ENCODE measurements at regions not wholly inside any gene's neighbourhood (a gene's known extent, or its start where the extent isn't known, plus 50 kb on each side); places are given as distances from the start of the nearest gene placed in this dataset.
"Not testable (repeated sequence)": the region's sequence is repeated elsewhere in the genome, so short reads cannot be mapped to it uniquely, and the experiment has no call there.

DNA sequence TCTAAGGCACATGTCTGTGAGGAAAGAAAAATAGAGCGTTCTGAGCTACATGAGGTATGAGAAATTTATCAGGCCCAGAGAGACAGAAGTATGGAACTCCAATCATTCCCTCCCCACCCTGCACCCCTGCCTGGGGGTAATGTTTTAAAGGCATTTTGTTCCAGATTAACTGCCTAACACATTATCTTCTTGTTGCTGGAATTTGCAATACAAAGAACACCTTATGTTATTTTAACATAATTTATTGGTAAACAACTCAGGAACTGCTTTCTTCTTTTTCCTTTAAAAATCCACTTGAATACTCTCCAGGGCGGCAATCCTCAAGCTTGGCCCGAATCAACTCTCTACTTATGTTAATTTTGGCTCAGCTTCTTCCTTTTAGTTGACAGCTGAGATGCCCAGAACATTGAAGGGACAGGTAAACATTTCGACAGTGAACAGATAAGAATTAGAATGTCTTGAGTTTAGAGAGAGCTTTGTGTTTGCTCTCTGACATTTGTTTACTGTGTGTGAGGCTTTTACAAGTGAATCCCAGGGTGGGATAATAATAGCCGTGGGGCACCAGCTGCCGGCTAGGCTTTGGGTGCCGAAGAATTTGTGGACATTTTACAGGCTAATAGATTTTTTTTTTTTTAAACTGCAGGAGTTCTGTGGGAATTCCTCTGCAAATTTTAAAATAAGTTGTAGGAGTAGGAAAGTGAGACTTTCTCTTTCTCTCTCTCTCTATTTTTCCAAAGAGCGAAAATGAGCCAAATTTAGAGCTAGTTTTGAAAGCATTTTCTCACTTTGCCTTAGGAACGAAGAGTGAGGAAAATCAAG, 96.4 kb upstream of the TAF11L2 start:
- no peak for DNase-seq

DNA sequence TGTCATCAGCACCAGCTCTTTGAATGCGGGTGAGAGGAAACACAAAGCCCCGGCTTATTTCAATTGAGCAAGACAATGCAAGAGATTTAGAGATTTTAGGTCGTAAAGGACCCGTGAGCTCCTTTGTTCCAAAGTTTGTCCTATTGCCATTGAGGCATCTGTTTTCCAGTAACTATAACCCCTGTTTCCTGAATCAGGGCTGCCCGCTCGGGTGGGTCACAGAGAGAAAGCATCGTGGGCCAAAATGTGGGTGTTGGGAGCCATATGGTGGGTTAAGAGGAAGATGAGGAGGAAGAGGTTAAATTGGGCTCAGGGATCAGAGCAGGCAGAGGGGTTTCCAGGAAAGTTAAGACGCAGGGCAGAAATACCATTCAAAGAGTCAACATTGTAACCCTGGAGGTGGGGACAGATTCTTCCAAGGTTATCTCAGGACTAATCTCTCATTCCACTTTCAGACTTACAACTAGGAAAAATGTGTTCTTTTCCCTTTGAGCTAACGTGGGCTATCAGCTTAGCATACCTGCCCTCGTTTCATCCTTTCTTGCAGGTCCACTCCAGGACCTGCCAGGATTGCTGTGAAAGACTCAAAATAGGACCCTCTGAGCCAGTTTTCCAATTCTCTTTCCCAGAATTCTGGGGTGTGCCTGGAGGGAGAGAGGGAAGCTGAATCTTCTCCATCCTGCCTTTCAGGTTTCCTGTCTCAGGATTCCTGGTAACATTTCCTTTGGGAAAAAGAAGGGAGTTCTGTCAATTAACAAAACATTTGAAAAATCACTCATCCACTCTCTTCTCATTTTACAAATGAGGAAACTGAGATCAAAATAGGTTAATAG, 95.5 kb upstream of the TAF11L2 start:
- DNase-seq, result no peak

- no peak for DNase-seq
These were observed 94.1 kb upstream of the TAF11L2 start for GRCh38 chr5:17403695-17404490.

GRCh38 chr5:17405976-17406375, 92.1 kb upstream of the TAF11L2 start:
- no peak for DNase-seq

DNA sequence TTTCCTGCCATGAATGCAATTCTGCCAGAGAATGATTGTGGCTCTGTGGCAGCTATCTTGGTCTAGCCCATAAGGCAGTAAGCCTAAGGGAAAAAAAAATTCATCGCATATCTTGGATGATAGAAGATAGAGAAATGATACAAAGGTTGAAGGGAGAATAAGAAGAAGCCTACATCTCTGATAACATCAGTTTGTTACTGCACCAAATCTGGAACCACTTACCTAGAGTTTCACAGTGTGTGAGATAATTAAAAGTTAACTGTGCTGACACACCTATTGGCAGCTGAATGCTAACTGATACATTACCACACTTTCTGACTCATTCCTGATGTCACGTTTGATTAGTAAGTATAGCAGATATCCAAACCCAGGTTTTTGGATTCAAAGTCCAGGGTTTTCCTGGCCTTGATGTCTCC, 91.6 kb upstream of the TAF11L2 start:
- no peak for DNase-seq

- no peak for DNase-seq
These were observed 86.3 kb upstream of the TAF11L2 start for GRCh38 chr5:17411436-17412402.

- no peak for DNase-seq
These were observed 85.0 kb upstream of the TAF11L2 start for GRCh38 chr5:17412760-17413671.

GRCh38 chr5:17413691-17414090, 84.3 kb upstream of the TAF11L2 start:
- DNase-seq, result no peak

DNA sequence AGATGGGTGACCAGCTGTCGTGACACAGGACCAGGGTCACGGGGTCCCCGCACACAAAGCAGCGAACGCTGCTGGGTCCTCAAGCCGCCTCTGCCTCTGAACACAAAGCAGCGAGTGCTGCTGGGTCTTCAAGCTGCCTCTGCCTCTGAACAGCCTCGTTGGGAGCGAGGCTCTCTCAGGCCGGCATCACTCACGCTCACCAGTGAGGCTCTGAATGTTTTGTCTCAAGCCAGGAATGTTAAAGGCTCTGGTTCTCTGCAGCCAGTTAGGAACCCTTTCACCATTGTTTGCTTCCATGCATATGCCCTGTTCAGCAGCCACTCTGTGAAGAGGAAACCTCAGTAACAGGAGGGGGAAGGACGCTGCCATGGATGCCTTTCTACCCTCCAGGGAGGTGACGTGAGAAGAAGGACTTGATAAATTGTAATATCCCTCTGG, 82.7 kb upstream of the TAF11L2 start:
- no peak for DNase-seq

- DNase-seq, result not testable (repeated sequence)
These were observed 81.7 kb upstream of the TAF11L2 start for GRCh38 chr5:17416374-17416773.

GRCh38 chr5:17424674-17425073, 73.4 kb upstream of the TAF11L2 start:
- DNase-seq, result no peak

- no peak for DNase-seq
These were observed 72.5 kb upstream of the TAF11L2 start for GRCh38 chr5:17425385-17426070.

GRCh38 chr5:17426104-17426749, 71.8 kb upstream of the TAF11L2 start:
- DNase-seq, result no peak

- no peak for DNase-seq
These were observed 69.7 kb upstream of the TAF11L2 start for GRCh38 chr5:17428176-17428800.

DNA sequence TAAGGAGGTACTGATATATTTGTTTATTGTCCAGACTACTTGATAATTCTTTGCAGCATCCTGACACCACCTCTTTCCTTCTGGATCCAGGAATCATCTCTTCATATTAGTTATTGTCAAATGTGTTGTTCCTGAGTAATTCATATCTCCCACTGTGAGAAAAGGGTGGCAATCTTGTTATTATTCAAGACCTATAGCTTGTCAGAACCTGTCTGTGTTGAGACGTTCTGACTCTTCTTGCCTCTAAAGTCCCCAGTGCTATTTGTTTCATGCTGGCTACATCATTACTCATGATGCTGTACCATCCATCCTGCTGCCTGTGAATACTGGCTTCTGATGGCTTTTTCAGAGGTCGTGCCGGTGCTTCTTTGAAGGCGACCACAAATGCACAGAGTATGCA, 68.7 kb upstream of the TAF11L2 start:
- DNase-seq, result no peak

DNA sequence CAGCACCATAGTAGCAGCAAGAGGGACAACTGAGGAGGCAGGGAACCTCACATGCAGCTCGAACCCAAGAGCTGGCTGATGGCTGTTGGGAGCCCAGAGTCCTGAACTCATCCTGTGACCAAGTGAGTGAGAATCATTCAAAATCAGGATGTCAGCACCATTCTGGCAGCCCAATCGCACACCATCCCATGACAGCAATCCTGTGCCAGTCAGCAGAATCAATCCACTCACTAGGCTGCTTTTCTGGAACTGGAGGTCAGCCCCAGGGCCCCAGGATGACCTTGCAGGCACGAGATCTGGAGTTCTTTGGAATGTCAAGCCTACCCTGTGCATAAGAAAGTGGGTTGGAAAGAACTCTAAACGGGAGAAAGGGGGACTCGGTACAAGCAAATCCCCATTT, 67.8 kb upstream of the TAF11L2 start:
- no peak for DNase-seq

DNA sequence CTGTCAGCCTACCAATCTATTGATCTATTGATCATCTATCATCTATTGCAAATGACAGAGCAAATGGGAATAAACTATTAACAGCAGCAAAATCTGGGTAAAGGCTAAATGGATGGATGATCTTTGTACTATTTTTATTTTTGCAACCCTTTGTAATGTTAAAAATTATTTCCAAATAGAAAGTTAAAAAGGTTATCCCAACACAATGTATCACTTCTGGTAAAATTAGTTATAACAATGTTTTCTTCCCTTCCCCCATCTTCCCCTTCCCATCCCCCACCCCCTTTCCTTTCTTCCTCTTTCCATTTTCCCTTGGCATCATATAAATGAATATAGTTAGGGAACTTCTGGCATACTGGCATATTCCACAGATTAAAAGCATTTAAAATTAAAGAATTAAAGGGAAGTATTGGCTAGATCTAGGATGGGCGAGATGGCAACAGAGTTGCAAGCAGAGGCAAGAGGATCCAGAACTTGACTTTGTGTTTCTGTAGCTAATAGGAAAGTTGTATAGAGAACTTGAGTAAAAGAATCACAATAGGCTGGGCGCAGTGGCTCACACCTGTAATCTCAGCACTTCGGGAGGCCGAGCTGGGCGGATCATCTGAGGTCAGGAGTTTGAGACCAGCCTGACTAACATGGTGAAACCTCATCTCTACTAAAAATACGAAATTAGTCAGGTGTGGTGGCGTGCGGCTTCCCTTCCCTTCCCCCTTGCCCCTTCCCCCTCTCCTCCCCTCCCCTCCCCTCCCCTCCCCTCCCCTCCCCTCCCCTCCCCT, 66.6 kb upstream of the TAF11L2 start:
- DNase-seq, result no peak

GRCh38 chr5:17432569-17432968, 65.5 kb upstream of the TAF11L2 start:
- DNase-seq, result no peak

Data from CD4-positive, alpha-beta T cell treated with Interleukin-10 for 1 hour (primary cell).